Tibial nerve (tissue), 4 donors: ENCODE measurements at regions not wholly inside any gene's neighbourhood (a gene's known extent, or its start where the extent isn't known, plus 50 kb on each side); places are given as distances from the start of the nearest gene placed in this dataset.

ENCODE experiments used
- CTCF ChIP-seq, 5 experiments: fragments of 200-600 bp in 3 of 5; fragments of 450-650 bp in 2 of 5; sonication (generic) in 3 of 5; IDR thresholded peaks; one replicate each; pipeline ENCODE4 v1.5.1; 2016 to 2019; ENCODE audit warnings: antibody characterized with exemption in 5 of 5, mild to moderate bottlenecking in 3 of 5, moderate library complexity in 2 of 5
- EP300 ChIP-seq, 2 donors: sonication (generic); formaldehyde crosslinking; IDR thresholded peaks; one replicate each; pipeline ENCODE4 v1.6.1; 2017; ENCODE audit warnings: antibody characterized with exemption in 2 of 2, mild to moderate bottlenecking in 1 of 2
- POLR2A ChIP-seq, 2 donors: fragments of 450-650 bp; IDR thresholded peaks; one replicate each; pipeline ENCODE4 v1.6.1; 2017; ENCODE audit warnings: antibody characterized with exemption in 2 of 2, mild to moderate bottlenecking in 2 of 2, moderate library complexity in 2 of 2

- TF ChIP-seq CTCF (IDR thresholded peaks at IDR 0.05) = no peak
- no peak for TF ChIP-seq POLR2A (IDR thresholded peaks at IDR 0.05)
- no peak for TF ChIP-seq EP300 (IDR thresholded peaks at IDR 0.05)
Observed at GRCh38 chr7:416761-417624, 102.7 kb downstream of the PDGFA start.
